Astrocyte (in vitro differentiated cells and primary cell): ENCODE measurements at regions not wholly inside any gene's neighbourhood (a gene's known extent, or its start where the extent isn't known, plus 50 kb on each side); places are given as distances from the start of the nearest gene placed in this dataset.

Source experiments
- DNase-seq: peaks from one replicate; pipeline ENCODE4 v3.0.0-alpha.2; 2010; ENCODE audit warnings: low read depth
- FAIRE-seq: peaks from 2 replicates; lab custom pipeline; 2011; peaks lifted over from hg19 to GRCh38; lab: Jason Lieb, UNC
- H2AFZ ChIP-seq: 2 replicates; pipeline ENCODE4 v1.6.0; 2012; ENCODE audit warnings: low read depth, low read length, inconsistent platforms
- H3K27ac ChIP-seq: 2 replicates; pipeline ENCODE4 v1.5.1; 2011; ENCODE audit warnings: low read depth, low read length, inconsistent platforms
- H3K27me3 ChIP-seq: 2 replicates; pipeline ENCODE4 v1.6.0; 2011; ENCODE audit warnings: low read length, inconsistent platforms; ENCODE audit not compliant: insufficient read depth
- H3K36me3 ChIP-seq: 2 replicates; pipeline ENCODE4 v1.5.1; 2011; ENCODE audit warnings: low read length, inconsistent platforms; ENCODE audit not compliant: insufficient read depth
- H3K4me1 ChIP-seq: 2 replicates; pipeline ENCODE4 v1.5.1; 2011; ENCODE audit warnings: low read length, inconsistent platforms; ENCODE audit not compliant: insufficient read depth
- H3K4me2 ChIP-seq: 2 replicates; pipeline ENCODE4 v1.6.0; 2012; ENCODE audit warnings: low read length, inconsistent platforms
- H3K4me3 ChIP-seq: 2 replicates; pipeline ENCODE4 v1.5.1; 2011; ENCODE audit warnings: low read depth, mild to moderate bottlenecking, low read length, inconsistent platforms; ENCODE audit not compliant: insufficient read depth
- H3K79me2 ChIP-seq: 2 replicates; pipeline ENCODE4 v1.6.0; 2012; ENCODE audit warnings: mild to moderate bottlenecking, low read length, inconsistent platforms; ENCODE audit not compliant: insufficient read depth
- H3K9ac ChIP-seq: 2 replicates; pipeline ENCODE4 v1.6.0; 2012; ENCODE audit warnings: mild to moderate bottlenecking, low read length, inconsistent platforms
- H3K9me3 ChIP-seq: 2 replicates; pipeline ENCODE4 v1.5.1; 2012; ENCODE audit warnings: low read depth, mild to moderate bottlenecking, low read length, inconsistent platforms; ENCODE audit not compliant: insufficient read depth
- H4K20me1 ChIP-seq: 2 replicates; pipeline ENCODE4 v1.6.0; 2012; ENCODE audit warnings: low read length, inconsistent platforms; ENCODE audit not compliant: insufficient read depth
- H3K27ac Mint-ChIP-seq: one replicate; pipeline ENCODE4 v1.8.0; 2021; ENCODE audit warnings: mild to moderate bottlenecking, mixed read lengths; ENCODE audit not compliant: unreplicated experiment
- H3K27me3 Mint-ChIP-seq: one replicate; pipeline ENCODE4 v1.8.0; 2021; ENCODE audit warnings: low read depth, mixed read lengths; ENCODE audit not compliant: unreplicated experiment
- H3K36me3 Mint-ChIP-seq: one replicate; pipeline ENCODE4 v1.8.0; 2021; ENCODE audit warnings: low read depth, mixed read lengths; ENCODE audit not compliant: unreplicated experiment
- H3K4me1 Mint-ChIP-seq: one replicate; pipeline ENCODE4 v1.8.0; 2021; ENCODE audit warnings: low read depth, mixed read lengths; ENCODE audit not compliant: unreplicated experiment
- H3K4me3 Mint-ChIP-seq: one replicate; pipeline ENCODE4 v1.8.0; 2021; ENCODE audit warnings: mild to moderate bottlenecking, moderate library complexity, mixed read lengths; ENCODE audit not compliant: unreplicated experiment
- H3K9me3 Mint-ChIP-seq: one replicate; pipeline ENCODE4 v1.8.0; 2021; ENCODE audit warnings: mild to moderate bottlenecking, mixed read lengths; ENCODE audit not compliant: unreplicated experiment
- CTCF ChIP-seq: IDR thresholded peaks from 2 replicates; pipeline ENCODE4 v1.5.1; 2011; ENCODE audit warnings: low read depth, mild to moderate bottlenecking, inconsistent platforms, low read length, moderate library complexity; ENCODE audit not compliant: insufficient read depth
- EZH2 ChIP-seq: IDR thresholded peaks from 2 replicates; pipeline ENCODE4 v1.6.1; 2012; ENCODE audit warnings: mild to moderate bottlenecking, low read length, inconsistent platforms; ENCODE audit not compliant: insufficient read depth

DNA sequence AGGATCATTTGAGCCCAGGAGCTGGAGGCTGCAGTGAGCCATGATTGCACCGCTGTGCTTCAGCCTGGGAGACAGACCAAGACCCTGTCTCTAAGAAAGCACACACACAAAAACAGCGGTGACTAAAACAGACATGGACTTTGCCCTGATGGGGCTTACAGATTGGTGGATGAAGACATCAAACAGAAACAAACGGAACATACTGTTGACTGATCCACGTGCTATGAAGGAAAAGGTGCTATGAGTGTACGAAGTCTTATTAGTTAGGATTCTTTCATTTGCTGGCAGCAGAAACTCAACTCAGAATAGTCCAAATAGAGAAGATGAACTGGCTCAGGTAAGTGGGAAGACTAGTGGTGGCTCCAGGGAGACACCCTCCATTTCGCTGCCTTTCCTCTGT is 309.8 kb upstream of the N4BP1 start:
- Histone ChIP-seq H3K79me2 (no peaks in the 10 kb centered on the region), H2AFZ (no peak overlapping the region), H3K9me3 (no peaks in the 10 kb centered on the region), H3K4me2 (no peak overlapping the region), H3K9ac (no peak overlapping the region), H3K27ac (no peak overlapping the region), H3K27me3 (no peaks in the 10 kb centered on the region), H3K4me3 (no peak overlapping the region), H3K36me3 (no peaks in the 10 kb centered on the region), H4K20me1 (no peaks in the 10 kb centered on the region), H3K4me1 (no peaks in the 10 kb centered on the region)
- Mint-ChIP-seq H3K4me1 (peaks cover 7% of the 10 kb centered on the region), H3K36me3 (no peaks in the 10 kb centered on the region), H3K4me3 (no peak overlapping the region), H3K27ac (no peak overlapping the region), H3K9me3 (no peaks in the 10 kb centered on the region), H3K27me3 (peaks cover 15% of the 10 kb centered on the region)
- TF ChIP-seq EZH2, result no peak
- TF ChIP-seq CTCF, result no peak
- FAIRE-seq (no peak), DNase-seq (no peak)

DNA sequence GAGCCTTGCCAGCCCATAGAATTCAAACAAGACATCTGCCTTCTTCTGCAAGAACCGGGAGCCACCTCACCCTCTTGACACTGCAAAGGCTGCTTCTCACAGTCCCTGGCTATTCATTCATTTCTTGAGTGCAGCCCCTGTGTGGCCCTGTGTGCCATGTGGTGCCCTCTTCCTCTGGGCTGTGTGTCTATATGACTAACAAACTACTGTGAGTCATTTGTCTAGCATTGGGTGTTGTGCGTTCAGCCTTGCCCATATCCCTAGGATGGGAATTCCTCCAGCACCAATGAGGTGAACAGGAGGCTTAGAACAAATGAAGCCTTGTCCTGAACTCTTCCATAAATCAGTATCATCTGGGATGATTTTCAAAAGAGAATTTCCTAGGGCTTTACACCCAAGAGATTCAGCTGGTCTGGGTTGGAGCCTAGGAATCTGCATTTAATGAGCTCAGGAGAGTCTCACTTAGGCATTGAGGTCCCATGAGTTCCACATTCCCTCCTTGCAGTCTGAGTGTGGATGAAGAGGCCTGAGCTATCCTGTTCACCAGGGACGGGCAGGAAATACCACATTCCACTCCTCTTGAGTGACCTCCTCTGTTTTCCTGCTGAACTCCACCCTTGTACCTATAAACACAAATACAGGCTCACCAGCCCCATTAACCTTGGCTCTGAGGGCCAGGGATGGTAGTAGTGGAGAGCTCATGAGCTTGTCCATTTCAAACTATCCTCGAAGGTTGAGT is 308.7 kb upstream of the N4BP1 start:
- Histone ChIP-seq H3K9me3 (no peaks in the 10 kb centered on the region), H3K79me2 (no peaks in the 10 kb centered on the region), H3K27me3 (no peaks in the 10 kb centered on the region), H3K4me2 (no peak overlapping the region), H3K9ac (no peak overlapping the region), H3K36me3 (no peaks in the 10 kb centered on the region), H3K4me3 (no peak overlapping the region), H3K4me1 (no peaks in the 10 kb centered on the region), H3K27ac (no peak overlapping the region), H4K20me1 (no peaks in the 10 kb centered on the region), H2AFZ (no peak overlapping the region)
- no peak overlapping the region for H3K4me3 Mint-ChIP-seq
- no peak for TF ChIP-seq CTCF
- no peak for TF ChIP-seq EZH2
- peaks cover 7% of the 10 kb centered on the region for H3K4me1 Mint-ChIP-seq
- no peak for DNase-seq
- no peaks in the 10 kb centered on the region for H3K36me3 Mint-ChIP-seq
- H3K27me3 Mint-ChIP-seq, result peaks cover 8% of the 10 kb centered on the region
- FAIRE-seq, result no peak
- H3K27ac Mint-ChIP-seq, result no peak overlapping the region
- H3K9me3 Mint-ChIP-seq, result no peaks in the 10 kb centered on the region

- H3K27me3 Mint-ChIP-seq, result peaks cover 6% of the 10 kb centered on the region
- Histone ChIP-seq H4K20me1 (no peaks in the 10 kb centered on the region), H3K4me3 (no peak overlapping the region), H3K27me3 (no peaks in the 10 kb centered on the region), H3K4me1 (no peaks in the 10 kb centered on the region), H3K79me2 (no peaks in the 10 kb centered on the region), H2AFZ (no peak overlapping the region), H3K4me2 (no peak overlapping the region), H3K27ac (no peak overlapping the region), H3K36me3 (no peaks in the 10 kb centered on the region), H3K9me3 (no peaks in the 10 kb centered on the region), H3K9ac (no peak overlapping the region)
- no peak for DNase-seq
- no peaks in the 10 kb centered on the region for H3K36me3 Mint-ChIP-seq
- no peak overlapping the region for H3K27ac Mint-ChIP-seq
- H3K4me3 Mint-ChIP-seq, result no peak overlapping the region
- no peak for TF ChIP-seq CTCF
- no peak for TF ChIP-seq EZH2
- FAIRE-seq, result no peak
- peaks cover 2% of the 10 kb centered on the region for H3K9me3 Mint-ChIP-seq
- H3K4me1 Mint-ChIP-seq, result peaks cover 7% of the 10 kb centered on the region
Measured at GRCh38 chr16:48916566-48916965, 306.6 kb upstream of the N4BP1 start.
